ENCODE measurements at regions not wholly inside any gene's neighbourhood (a gene's known extent, or its start where the extent isn't known, plus 50 kb on each side); places are given as distances from the start of the nearest gene placed in this dataset.

GRCh38 chr11:25769287-25769686, 562.6 kb upstream of the ANO3 start:
- Histone ChIP-seq H3K4me2 (ENCODE audit: low read length) (no peak overlapping the region), H3K36me3 (replicated peaks; ENCODE audit: low read depth, low read length) (no peaks in the 10 kb centered on the region), H3K4me1 (ENCODE audit: low read length) (peaks cover 5% of the 10 kb centered on the region), H3K4me3 (ENCODE audit: low read length) (no peak overlapping the region), H3K9ac (ENCODE audit: low read length) (no peak overlapping the region), H3K79me2 (ENCODE audit: low read length) (no peaks in the 10 kb centered on the region), H3K27me3 (ENCODE audit: low read depth, low read length) (no peaks in the 10 kb centered on the region), H2AFZ (ENCODE audit: low read depth, low read length) (no peak overlapping the region), H3K27ac (ENCODE audit: low read length) (no peak overlapping the region), H4K20me1 (ENCODE audit: insufficient read depth, low read length) (no peaks in the 10 kb centered on the region), H3K9me3 (ENCODE audit: insufficient read depth, low read length) (no peaks in the 10 kb centered on the region)
- TF ChIP-seq, protein P1, sequence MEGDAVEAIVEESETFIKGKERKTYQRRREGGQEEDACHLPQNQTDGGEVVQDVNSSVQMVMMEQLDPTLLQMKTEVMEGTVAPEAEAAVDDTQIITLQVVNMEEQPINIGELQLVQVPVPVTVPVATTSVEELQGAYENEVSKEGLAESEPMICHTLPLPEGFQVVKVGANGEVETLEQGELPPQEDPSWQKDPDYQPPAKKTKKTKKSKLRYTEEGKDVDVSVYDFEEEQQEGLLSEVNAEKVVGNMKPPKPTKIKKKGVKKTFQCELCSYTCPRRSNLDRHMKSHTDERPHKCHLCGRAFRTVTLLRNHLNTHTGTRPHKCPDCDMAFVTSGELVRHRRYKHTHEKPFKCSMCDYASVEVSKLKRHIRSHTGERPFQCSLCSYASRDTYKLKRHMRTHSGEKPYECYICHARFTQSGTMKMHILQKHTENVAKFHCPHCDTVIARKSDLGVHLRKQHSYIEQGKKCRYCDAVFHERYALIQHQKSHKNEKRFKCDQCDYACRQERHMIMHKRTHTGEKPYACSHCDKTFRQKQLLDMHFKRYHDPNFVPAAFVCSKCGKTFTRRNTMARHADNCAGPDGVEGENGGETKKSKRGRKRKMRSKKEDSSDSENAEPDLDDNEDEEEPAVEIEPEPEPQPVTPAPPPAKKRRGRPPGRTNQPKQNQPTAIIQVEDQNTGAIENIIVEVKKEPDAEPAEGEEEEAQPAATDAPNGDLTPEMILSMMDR (IDR thresholded peaks at IDR 0.05; ENCODE audit: low read depth, low read length) = no peak
- no peak for TF ChIP-seq EZH2phosphoT487 (IDR thresholded peaks at IDR 0.05; ENCODE audit: low read depth)

DNA sequence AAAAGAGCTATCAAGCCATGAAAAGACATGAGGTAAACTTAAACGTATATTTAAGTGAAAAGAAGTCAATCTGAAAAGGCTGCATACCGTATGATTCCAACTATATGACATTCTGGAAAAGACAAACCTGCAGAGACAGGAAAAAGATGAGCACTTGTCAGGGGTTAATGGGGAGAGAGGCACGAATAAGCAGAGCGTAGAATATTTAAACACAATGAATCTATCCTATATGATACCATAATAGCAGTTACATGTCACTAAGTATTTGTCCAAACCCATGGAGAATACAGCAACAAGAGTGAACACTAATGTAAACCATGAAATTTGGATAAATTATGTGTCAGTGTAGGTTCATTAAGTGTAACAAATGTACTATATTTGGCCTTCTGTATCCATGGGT, 560.3 kb upstream of the ANO3 start:
- H3K27ac ChIP-seq (ENCODE audit: low read length) = no peak overlapping the region
- H4K20me1 ChIP-seq (ENCODE audit: insufficient read depth, low read length) = no peaks in the 10 kb centered on the region
- H3K36me3 ChIP-seq (replicated peaks; ENCODE audit: low read depth, low read length) = no peaks in the 10 kb centered on the region
- no peak overlapping the region for H2AFZ ChIP-seq (ENCODE audit: low read depth, low read length)
- H3K79me2 ChIP-seq (ENCODE audit: low read length) = no peaks in the 10 kb centered on the region
- H3K9me3 ChIP-seq (ENCODE audit: insufficient read depth, low read length) = no peaks in the 10 kb centered on the region
- TF ChIP-seq, protein P1 (IDR thresholded peaks at IDR 0.05; ENCODE audit: low read depth, low read length) = no peak
- no peak for TF ChIP-seq EZH2phosphoT487 (IDR thresholded peaks at IDR 0.05; ENCODE audit: low read depth)
- no peak overlapping the region for H3K4me2 ChIP-seq (ENCODE audit: low read length)
- no peak overlapping the region for H3K4me3 ChIP-seq (ENCODE audit: low read length)
- H3K27me3 ChIP-seq (ENCODE audit: low read depth, low read length) = no peaks in the 10 kb centered on the region
- no peak overlapping the region for H3K9ac ChIP-seq (ENCODE audit: low read length)
- H3K4me1 ChIP-seq (ENCODE audit: low read length) = peaks cover 5% of the 10 kb centered on the region

DNA sequence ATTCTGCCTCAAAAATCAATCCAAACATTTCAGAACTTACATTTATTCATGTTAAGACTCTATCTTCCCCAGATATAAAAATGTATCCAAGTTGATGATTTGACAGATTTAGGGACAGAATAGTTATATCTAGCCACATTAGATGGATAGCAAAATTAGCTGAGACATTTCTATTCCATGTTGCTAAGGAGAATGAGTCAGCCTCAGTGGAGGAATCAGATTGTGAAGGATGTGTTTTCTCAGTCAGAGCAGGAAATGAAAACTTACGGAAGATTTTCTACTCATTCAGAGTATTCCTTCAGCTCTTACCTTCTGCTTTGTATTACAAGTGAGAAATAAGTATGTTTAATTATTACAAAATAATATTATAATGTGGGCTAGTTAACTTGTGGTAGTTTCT, 556.3 kb upstream of the ANO3 start:
- peaks cover 5% of the 10 kb centered on the region for H3K4me1 ChIP-seq (ENCODE audit: low read length)
- TF ChIP-seq, protein P1 (IDR thresholded peaks at IDR 0.05; ENCODE audit: low read depth, low read length) = no peak
- no peak for TF ChIP-seq EZH2phosphoT487 (IDR thresholded peaks at IDR 0.05; ENCODE audit: low read depth)
- no peaks in the 10 kb centered on the region for H3K27me3 ChIP-seq (ENCODE audit: low read depth, low read length)
- H3K9me3 ChIP-seq (ENCODE audit: insufficient read depth, low read length) = no peaks in the 10 kb centered on the region
- H3K27ac ChIP-seq (ENCODE audit: low read length) = no peak overlapping the region
- no peaks in the 10 kb centered on the region for H3K36me3 ChIP-seq (replicated peaks; ENCODE audit: low read depth, low read length)
- no peak overlapping the region for H3K9ac ChIP-seq (ENCODE audit: low read length)
- no peaks in the 10 kb centered on the region for H3K79me2 ChIP-seq (ENCODE audit: low read length)
- no peaks in the 10 kb centered on the region for H4K20me1 ChIP-seq (ENCODE audit: insufficient read depth, low read length)
- H3K4me2 ChIP-seq (ENCODE audit: low read length) = no peak overlapping the region
- no peak overlapping the region for H2AFZ ChIP-seq (ENCODE audit: low read depth, low read length)
- no peak overlapping the region for H3K4me3 ChIP-seq (ENCODE audit: low read length)

- Histone ChIP-seq H3K27ac (ENCODE audit: low read length) (no peak overlapping the region), H3K9me3 (ENCODE audit: insufficient read depth, low read length) (no peaks in the 10 kb centered on the region), H3K9ac (ENCODE audit: low read length) (no peak overlapping the region), H3K4me1 (ENCODE audit: low read length) (peaks cover 5% of the 10 kb centered on the region), H2AFZ (ENCODE audit: low read depth, low read length) (no peak overlapping the region), H3K36me3 (replicated peaks; ENCODE audit: low read depth, low read length) (no peaks in the 10 kb centered on the region), H3K79me2 (ENCODE audit: low read length) (no peaks in the 10 kb centered on the region), H4K20me1 (ENCODE audit: insufficient read depth, low read length) (no peaks in the 10 kb centered on the region), H3K4me3 (ENCODE audit: low read length) (no peak overlapping the region), H3K27me3 (ENCODE audit: low read depth, low read length) (no peaks in the 10 kb centered on the region), H3K4me2 (ENCODE audit: low read length) (no peak overlapping the region)
- TF ChIP-seq, protein P1 (IDR thresholded peaks at IDR 0.05; ENCODE audit: low read depth, low read length) = no peak
- TF ChIP-seq EZH2phosphoT487 (IDR thresholded peaks at IDR 0.05; ENCODE audit: low read depth) = no peak
Measured at GRCh38 chr11:25776238-25776637, 555.7 kb upstream of the ANO3 start.
